H9 (cell line): ENCODE measurements at regions not wholly inside any gene's neighbourhood (a gene's known extent, or its start where the extent isn't known, plus 50 kb on each side); places are given as distances from the start of the nearest gene placed in this dataset.

Experiments
- DNase-seq: peaks from one replicate; pipeline ENCODE4 v3.0.0-alpha.2; 2017
- H2AFZ ChIP-seq: one replicate; pipeline ENCODE4 v1.6.1; 2013; ENCODE audit warnings: mild to moderate bottlenecking, low read length, control low read depth, moderate library complexity
- H2AK5ac ChIP-seq: 2 replicates; pipeline ENCODE4 v1.6.1; 2013; ENCODE audit warnings: low read length, control low read depth, mixed read lengths; ENCODE audit not compliant: insufficient read length
- H2BK120ac ChIP-seq: one replicate; pipeline ENCODE4 v1.6.1; 2013; ENCODE audit warnings: low read depth, mild to moderate bottlenecking, low read length, control low read depth, inconsistent platforms; ENCODE audit not compliant: poor library complexity, severe bottlenecking
- H2BK12ac ChIP-seq: 2 replicates; pipeline ENCODE4 v1.6.1; 2013; ENCODE audit warnings: low read length, control low read depth, mixed read lengths, low read depth; ENCODE audit not compliant: insufficient read length
- H2BK15ac ChIP-seq: 2 replicates; pipeline ENCODE4 v1.6.1; 2013; ENCODE audit warnings: low read depth, low read length, control low read depth
- H2BK20ac ChIP-seq: one replicate; pipeline ENCODE4 v1.6.1; 2013; ENCODE audit warnings: low read depth, mild to moderate bottlenecking, low read length, control low read depth, inconsistent platforms; ENCODE audit not compliant: poor library complexity, severe bottlenecking
- H2BK5ac ChIP-seq: 2 replicates; pipeline ENCODE4 v1.6.1; 2013; ENCODE audit warnings: low read length, control low read depth, mixed read lengths; ENCODE audit not compliant: insufficient read length
- H3K14ac ChIP-seq: 2 replicates; pipeline ENCODE4 v1.6.1; 2013; ENCODE audit warnings: low read length, control low read depth; ENCODE audit not compliant: insufficient read depth
- H3K18ac ChIP-seq: 2 replicates; pipeline ENCODE4 v1.6.1; 2013; ENCODE audit warnings: low read depth, mild to moderate bottlenecking, mixed read lengths, low read length, control low read depth; ENCODE audit not compliant: insufficient read length
- H3K23ac ChIP-seq: 2 replicates; pipeline ENCODE4 v1.6.1; 2013; ENCODE audit warnings: low read length, control low read depth, mixed read lengths, low read depth; ENCODE audit not compliant: insufficient read length
- H3K23me2 ChIP-seq: 2 replicates; pipeline ENCODE4 v1.6.1; 2013; ENCODE audit warnings: low read depth, mild to moderate bottlenecking, mixed read lengths, low read length, control low read depth; ENCODE audit not compliant: insufficient read length, poor library complexity, severe bottlenecking
- H3K27ac ChIP-seq: 2 replicates; pipeline ENCODE4 v1.5.1; 2013; ENCODE audit warnings: low read length, control low read depth, mixed read lengths, low read depth; ENCODE audit not compliant: insufficient read length
- H3K27me3 ChIP-seq: 2 replicates; pipeline ENCODE4 v1.6.1; 2013; ENCODE audit warnings: low read length, control low read depth, inconsistent platforms; ENCODE audit not compliant: insufficient read depth
- H3K4ac ChIP-seq: 2 replicates; pipeline ENCODE4 v1.6.1; 2013; ENCODE audit warnings: low read depth, mild to moderate bottlenecking, control low read depth, inconsistent platforms, low read length, moderate library complexity
- H3K4me1 ChIP-seq: 2 replicates; pipeline ENCODE4 v1.6.1; 2013; ENCODE audit warnings: low read length, control low read depth, inconsistent platforms; ENCODE audit not compliant: insufficient read depth
- H3K4me2 ChIP-seq: 2 replicates; pipeline ENCODE4 v1.6.1; 2013; ENCODE audit warnings: low read length, control low read depth, mixed read lengths; ENCODE audit not compliant: insufficient read length, insufficient read depth
- H3K56ac ChIP-seq: 2 replicates; pipeline ENCODE4 v1.6.1; 2013; ENCODE audit warnings: low read depth, mild to moderate bottlenecking, mixed read lengths, low read length, control low read depth; ENCODE audit not compliant: insufficient read length
- H3K79me1 ChIP-seq: 2 replicates; pipeline ENCODE4 v1.6.1; 2013; ENCODE audit warnings: low read depth, mild to moderate bottlenecking, moderate library complexity, low read length, control low read depth, inconsistent platforms; ENCODE audit not compliant: insufficient read depth, poor library complexity, severe bottlenecking
- H3K79me2 ChIP-seq: 2 replicates; pipeline ENCODE4 v1.6.1; 2013; ENCODE audit warnings: low read length, control low read depth, inconsistent platforms; ENCODE audit not compliant: insufficient read depth
- H3K9ac ChIP-seq: 2 replicates; pipeline ENCODE4 v1.6.1; 2013; ENCODE audit warnings: low read length, control low read depth, mixed read lengths; ENCODE audit not compliant: insufficient read length; ENCODE audit errors: extremely low read depth
- H3K9me3 ChIP-seq: one replicate; pipeline ENCODE4 v1.6.1; 2013; ENCODE audit warnings: low read depth, low read length, inconsistent platforms; ENCODE audit not compliant: control insufficient read depth
- H3T11ph ChIP-seq: one replicate; pipeline ENCODE4 v1.6.1; 2013; ENCODE audit warnings: mild to moderate bottlenecking, low read length, control low read depth, inconsistent platforms
- H4K20me1 ChIP-seq: one replicate; pipeline ENCODE4 v1.6.1; 2013; ENCODE audit not compliant: control insufficient read depth, insufficient read length, insufficient read depth
- H4K5ac ChIP-seq: 2 replicates; pipeline ENCODE4 v1.6.1; 2013; ENCODE audit warnings: low read depth, mild to moderate bottlenecking, mixed read lengths, low read length, control low read depth; ENCODE audit not compliant: insufficient read length
- H4K8ac ChIP-seq: replicated peaks from 2 replicates; pipeline ENCODE4 v1.6.1; 2013; ENCODE audit warnings: low read length, control low read depth, mixed read lengths, low read depth; ENCODE audit not compliant: insufficient read length
- H4K91ac ChIP-seq: 2 replicates; pipeline ENCODE4 v1.6.1; 2013; ENCODE audit warnings: low read depth, mild to moderate bottlenecking, moderate library complexity, mixed read lengths, low read length, control low read depth; ENCODE audit not compliant: insufficient read length
- H3K27ac Mint-ChIP-seq, 3 experiments: 2 replicates in 2 of 3; 3 replicates in 1 of 3; pipeline ENCODE4 v1.8.0; 2020 to 2021; ENCODE audit warnings: mixed read lengths in 3 of 3, mild to moderate bottlenecking in 1 of 3, moderate library complexity in 1 of 3
- H3K27me3 Mint-ChIP-seq: 2 replicates; pipeline ENCODE4 v1.8.0; 2021; ENCODE audit warnings: low read depth, mild to moderate bottlenecking, moderate library complexity, mixed read lengths
- H3K36me3 Mint-ChIP-seq, 3 experiments: 2 replicates in 2 of 3; 3 replicates in 1 of 3; pipeline ENCODE4 v1.8.0; 2020 to 2021; ENCODE audit warnings: low read depth in 3 of 3, mixed read lengths in 3 of 3; ENCODE audit not compliant: insufficient read depth in 1 of 3
- H3K4me1 Mint-ChIP-seq, 2 experiments: 2 replicates each; pipeline ENCODE4 v1.8.0; 2020; ENCODE audit warnings: mixed read lengths in 2 of 2
- H3K4me3 Mint-ChIP-seq, 2 experiments: 2 replicates in 1 of 2; 3 replicates in 1 of 2; pipeline ENCODE4 v1.8.0; 2020 to 2021; ENCODE audit warnings: mild to moderate bottlenecking in 2 of 2, mixed read lengths in 2 of 2, moderate library complexity in 1 of 2
- H3K9me3 Mint-ChIP-seq, 2 experiments: 2 replicates in 1 of 2; 3 replicates in 1 of 2; pipeline ENCODE4 v1.8.0; 2020; ENCODE audit warnings: mild to moderate bottlenecking in 2 of 2, mixed read lengths in 2 of 2, moderate library complexity in 1 of 2
- WGBS: extraction: QIAGEN DNeasy Blood & Tissue Kit; methylation state at CpG from one replicate; pipeline ENCODE4 v1.1.7; 2013; ENCODE audit warnings: missing lambda C conversion rate, low lambda C conversion rate, mixed read lengths; ENCODE audit not compliant: insufficient read length; ENCODE audit errors: extremely low coverage; 5-methylcytosine and 5-hydroxymethylcytosine counted together
- TF ChIP-seq, protein P1 (sequence below): fragments of 200-600 bp; sonication (generic); conservative IDR thresholded peaks from 3 replicates; pipeline ENCODE4 v1.8.0; 2021; ENCODE audit warnings: antibody characterized with exemption, mild to moderate bottlenecking

DNA sequence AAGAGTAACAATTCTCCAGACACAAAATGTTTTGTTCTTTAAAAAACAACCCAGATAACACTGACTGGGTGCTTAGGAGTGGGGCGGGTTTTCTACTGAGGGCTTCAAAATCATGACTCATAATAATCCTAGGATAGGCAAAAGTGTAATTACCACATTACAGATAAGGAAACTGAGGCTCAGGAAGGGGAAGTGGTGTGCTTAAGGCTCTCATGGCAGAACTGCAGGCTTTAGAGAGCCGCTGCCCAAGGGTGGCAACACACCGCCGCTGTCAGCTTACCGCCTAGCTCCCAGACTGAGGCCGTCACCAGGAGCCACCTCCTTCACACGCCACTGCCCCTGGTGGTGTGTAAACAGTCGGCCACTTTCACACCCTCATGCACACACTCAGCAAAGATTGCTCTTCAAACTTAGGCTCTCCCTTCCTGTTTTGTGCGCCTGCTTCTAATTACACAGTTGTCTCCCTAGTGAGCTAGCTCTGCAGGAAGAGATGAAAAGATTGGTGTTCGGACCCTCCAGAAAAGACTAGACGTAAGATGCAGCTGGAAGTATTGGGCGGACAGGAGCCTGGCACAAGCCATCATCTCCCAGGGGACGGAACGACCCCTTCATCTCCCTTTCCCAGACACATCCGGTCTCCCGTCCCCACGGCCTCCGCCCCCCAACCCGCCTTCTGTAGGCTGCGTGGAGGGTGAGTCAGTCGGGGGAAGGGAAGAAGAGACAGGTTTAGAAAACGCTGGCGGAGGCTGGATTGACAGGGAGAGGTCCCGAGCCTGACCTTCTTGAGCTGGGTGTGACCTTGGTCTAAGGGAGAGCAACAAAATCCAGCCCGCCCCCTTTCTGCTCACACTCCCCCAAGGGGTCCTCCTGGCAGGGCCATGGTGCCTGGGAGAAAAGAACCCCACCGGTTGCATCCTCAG, 162.7 kb downstream of the SYK start:
- peaks cover 6% of the 10 kb centered on the region; the same call in 1 of the 2 replicates for H3K27me3 Mint-ChIP-seq
- TF ChIP-seq, protein P1, sequence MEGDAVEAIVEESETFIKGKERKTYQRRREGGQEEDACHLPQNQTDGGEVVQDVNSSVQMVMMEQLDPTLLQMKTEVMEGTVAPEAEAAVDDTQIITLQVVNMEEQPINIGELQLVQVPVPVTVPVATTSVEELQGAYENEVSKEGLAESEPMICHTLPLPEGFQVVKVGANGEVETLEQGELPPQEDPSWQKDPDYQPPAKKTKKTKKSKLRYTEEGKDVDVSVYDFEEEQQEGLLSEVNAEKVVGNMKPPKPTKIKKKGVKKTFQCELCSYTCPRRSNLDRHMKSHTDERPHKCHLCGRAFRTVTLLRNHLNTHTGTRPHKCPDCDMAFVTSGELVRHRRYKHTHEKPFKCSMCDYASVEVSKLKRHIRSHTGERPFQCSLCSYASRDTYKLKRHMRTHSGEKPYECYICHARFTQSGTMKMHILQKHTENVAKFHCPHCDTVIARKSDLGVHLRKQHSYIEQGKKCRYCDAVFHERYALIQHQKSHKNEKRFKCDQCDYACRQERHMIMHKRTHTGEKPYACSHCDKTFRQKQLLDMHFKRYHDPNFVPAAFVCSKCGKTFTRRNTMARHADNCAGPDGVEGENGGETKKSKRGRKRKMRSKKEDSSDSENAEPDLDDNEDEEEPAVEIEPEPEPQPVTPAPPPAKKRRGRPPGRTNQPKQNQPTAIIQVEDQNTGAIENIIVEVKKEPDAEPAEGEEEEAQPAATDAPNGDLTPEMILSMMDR, result peak; percentile 46
- no peak overlapping the region for H2BK15ac ChIP-seq
- no peak overlapping the region for H2BK12ac ChIP-seq
- no peak overlapping the region for H2BK5ac ChIP-seq
- H3T11ph ChIP-seq, result no peak overlapping the region
- H3K56ac ChIP-seq, result no peak overlapping the region
- H3K9me3 ChIP-seq, result no peaks in the 10 kb centered on the region
- no peak overlapping the region for H2BK20ac ChIP-seq
- H3K79me1 ChIP-seq, result no peaks in the 10 kb centered on the region
- no peak overlapping the region for H3K4ac ChIP-seq
- no peaks in the 10 kb centered on the region for H3K79me2 ChIP-seq
- H3K27ac Mint-ChIP-seq, result no peak overlapping the region; a peak in 1 of 7 replicates
- H3K36me3 Mint-ChIP-seq, result no peaks in the 10 kb centered on the region
- H4K5ac ChIP-seq, result no peak overlapping the region
- no peak overlapping the region for H3K4me3 Mint-ChIP-seq
- no peaks in the 10 kb centered on the region for H3K9me3 Mint-ChIP-seq
- no peak overlapping the region for H3K9ac ChIP-seq
- no peak overlapping the region for H3K4me2 ChIP-seq
- peak; percentile 49 for DNase-seq
- H3K23ac ChIP-seq, result no peak overlapping the region
- H3K27me3 ChIP-seq, result no peaks in the 10 kb centered on the region
- H3K14ac ChIP-seq, result no peak overlapping the region; the same call in 1 of the 2 replicates
- H4K20me1 ChIP-seq, result no peaks in the 10 kb centered on the region
- H4K91ac ChIP-seq, result no peak overlapping the region
- no peak overlapping the region for H2AK5ac ChIP-seq
- H3K23me2 ChIP-seq, result no peaks in the 10 kb centered on the region
- no peak overlapping the region for H3K18ac ChIP-seq
- no peak overlapping the region for H3K27ac ChIP-seq
- no peak overlapping the region for H2AFZ ChIP-seq
- H3K4me1 Mint-ChIP-seq, result peaks cover 39 to 41% of the 10 kb centered on the region in 2 experiments
- no peak overlapping the region for H2BK120ac ChIP-seq
- no CpG with 5 or more reads among the region's 26 CpGs for WGBS
- no peak overlapping the region for H4K8ac ChIP-seq
- peaks cover 7% of the 10 kb centered on the region; the same call in 1 of the 2 replicates for H3K4me1 ChIP-seq
